H1 (cell line): ENCODE measurements at regions not wholly inside any gene's neighbourhood (a gene's known extent, or its start where the extent isn't known, plus 50 kb on each side); places are given as distances from the start of the nearest gene placed in this dataset.

Experiments
- CTCF ChIA-PET: fragments of 300-600 bp; sonication (Branson Sonifier 250); formaldehyde crosslinking; loops from one replicate; lab custom pipeline; 2021; ENCODE audit not compliant: partially characterized antibody; lab: Charles Lee
- POLR2A ChIA-PET: fragments of 300-600 bp; sonication (Branson Sonifier 250); formaldehyde crosslinking; loops from one replicate; lab custom pipeline; 2021; ENCODE audit warnings: inconsistent platforms; ENCODE audit not compliant: partially characterized antibody; lab: Charles Lee
- DNase-seq, 2 experiments: peaks; one replicate each; pipeline versions ENCODE4 v3.0.0 to v3.0.0-alpha.2; 2010 to 2022; ENCODE audit warnings: low spot score in 2 of 2, low read depth in 1 of 2, mixed read lengths in 1 of 2
- FAIRE-seq: peaks from 2 replicates; lab custom pipeline; 2011; peaks lifted over from hg19 to GRCh38; lab: Jason Lieb, UNC
- H2AFZ ChIP-seq: 2 replicates; pipeline ENCODE4 v1.8.1; 2012; ENCODE audit warnings: low read length, inconsistent platforms
- H2AK5ac ChIP-seq: 2 replicates; pipeline ENCODE4 v1.6.1; 2013; ENCODE audit warnings: low read depth, low read length
- H2BK120ac ChIP-seq: replicated peaks from 2 replicates; pipeline ENCODE3; 2013; ENCODE audit warnings: low read depth, low read length, inconsistent platforms
- H2BK12ac ChIP-seq: 2 replicates; pipeline ENCODE4 v1.6.1; 2013; ENCODE audit warnings: low read depth, low read length
- H2BK15ac ChIP-seq: 2 replicates; pipeline ENCODE4 v1.6.1; 2013; ENCODE audit warnings: low read length
- H2BK20ac ChIP-seq: 2 replicates; pipeline ENCODE4 v1.6.1; 2013; ENCODE audit warnings: low read length
- H2BK5ac ChIP-seq: 2 replicates; pipeline ENCODE4 v1.6.1; 2013; ENCODE audit warnings: low read depth, low read length
- H3K14ac ChIP-seq: 2 replicates; pipeline ENCODE4 v1.6.1; 2013; ENCODE audit warnings: inconsistent platforms; ENCODE audit not compliant: insufficient read length
- H3K18ac ChIP-seq: 2 replicates; pipeline ENCODE4 v1.6.1; 2013; ENCODE audit warnings: low read length; ENCODE audit errors: extremely low read depth
- H3K23ac ChIP-seq: 2 replicates; pipeline ENCODE4 v1.6.1; 2013; ENCODE audit warnings: inconsistent platforms; ENCODE audit not compliant: insufficient read length
- H3K23me2 ChIP-seq: 2 replicates; pipeline ENCODE4 v1.6.1; 2013; ENCODE audit warnings: low read depth, low read length
- H3K27ac ChIP-seq: 2 replicates; pipeline ENCODE4 v1.6.1; 2011; ENCODE audit warnings: low read depth, low read length, inconsistent platforms
- H3K27me3 ChIP-seq, 4 experiments: replicated peaks in 1 of 4; 1 replicate in 1 of 4; 2 replicates in 3 of 4; pipeline versions ENCODE4 v1.6.1 to v1.8.1; 2011 to 2013; ENCODE audit warnings: low read length in 3 of 4, mild to moderate bottlenecking in 3 of 4, inconsistent platforms in 2 of 4, mixed read lengths in 2 of 4, moderate library complexity in 1 of 4; ENCODE audit not compliant: control insufficient read depth in 3 of 4, insufficient read depth in 3 of 4; ENCODE audit errors: extremely low read depth in 1 of 4
- H3K36me3 ChIP-seq, 4 experiments: 2 replicates each; pipeline versions ENCODE4 v1.6.1 to v1.8.1; 2011 to 2013; ENCODE audit warnings: mild to moderate bottlenecking in 4 of 4, low read length in 3 of 4, moderate library complexity in 2 of 4, control low read depth in 1 of 4, inconsistent platforms in 1 of 4; ENCODE audit not compliant: insufficient read depth in 4 of 4, control insufficient read depth in 2 of 4
- H3K4ac ChIP-seq: replicated peaks from 2 replicates; pipeline ENCODE3; 2013; ENCODE audit warnings: low read length, low read depth, mixed read lengths, inconsistent platforms; ENCODE audit not compliant: insufficient read length
- H3K4me1 ChIP-seq, 4 experiments: replicated peaks in 1 of 4; 1 replicate in 1 of 4; 2 replicates in 3 of 4; pipeline versions ENCODE4 v1.6.1 to v1.8.1; 2011 to 2013; ENCODE audit warnings: low read length in 3 of 4, inconsistent platforms in 2 of 4, mixed read lengths in 1 of 4; ENCODE audit not compliant: insufficient read depth in 4 of 4, control insufficient read depth in 3 of 4
- H3K4me2 ChIP-seq, 2 experiments: 2 replicates each; pipeline versions ENCODE4 v1.6.1 to v1.8.1; 2011 to 2013; ENCODE audit warnings: low read depth in 2 of 2, low read length in 2 of 2, control low read depth in 1 of 2, inconsistent platforms in 1 of 2, mild to moderate bottlenecking in 1 of 2; ENCODE audit not compliant: insufficient read depth in 1 of 2
- H3K4me3 ChIP-seq, 4 experiments: fragments of 200-600, 300-600 bp in 1 of 4; sonication (generic), shearing (Covaris generic), sonication (Bioruptor Twin) in 1 of 4; 2 replicates each; pipeline versions ENCODE4 v1.5.1 to v1.8.1; 2011 to 2016; ENCODE audit warnings: low read length in 4 of 4, low read depth in 3 of 4, control low read depth in 2 of 4, inconsistent platforms in 2 of 4, mild to moderate bottlenecking in 2 of 4, mixed read lengths in 1 of 4, moderate library complexity in 1 of 4; ENCODE audit not compliant: insufficient read depth in 2 of 4; ENCODE audit errors: extremely low read depth in 1 of 4
- H3K56ac ChIP-seq: replicated peaks from 2 replicates; pipeline ENCODE3; 2013; ENCODE audit warnings: low read depth, mild to moderate bottlenecking, mixed read lengths, low read length, inconsistent platforms; ENCODE audit not compliant: insufficient read length
- H3K79me1 ChIP-seq: 2 replicates; pipeline ENCODE4 v1.6.1; 2013; ENCODE audit warnings: low read depth, low read length, control low read depth
- H3K79me2 ChIP-seq, 2 experiments: 2 replicates each; pipeline versions ENCODE4 v1.6.1 to v1.8.1; 2012 to 2013; ENCODE audit warnings: low read length in 2 of 2, mild to moderate bottlenecking in 2 of 2, inconsistent platforms in 1 of 2; ENCODE audit not compliant: insufficient read depth in 2 of 2, control insufficient read depth in 1 of 2
- H3K9ac ChIP-seq, 4 experiments: replicated peaks in 1 of 4; 1 replicate in 1 of 4; 2 replicates in 3 of 4; pipeline versions ENCODE4 v1.6.1 to v1.8.1; 2011 to 2013; ENCODE audit warnings: low read depth in 3 of 4, low read length in 3 of 4, control low read depth in 2 of 4, mild to moderate bottlenecking in 2 of 4, moderate library complexity in 2 of 4, inconsistent platforms in 1 of 4; ENCODE audit errors: extremely low read depth in 1 of 4
- H3K9me3 ChIP-seq, 2 experiments: 2 replicates each; pipeline versions ENCODE4 v1.6.1 to v1.8.1; 2012 to 2013; ENCODE audit warnings: mild to moderate bottlenecking in 2 of 2, moderate library complexity in 2 of 2, control low read depth in 1 of 2, inconsistent platforms in 1 of 2, low read depth in 1 of 2, low read length in 1 of 2, mixed read lengths in 1 of 2; ENCODE audit not compliant: insufficient read depth in 2 of 2
- H4K20me1 ChIP-seq, 2 experiments: replicated peaks in 1 of 2; 2 replicates each; pipeline versions ENCODE3 to v1.8.1; 2011 to 2013; ENCODE audit warnings: inconsistent platforms in 2 of 2, low read length in 2 of 2, mild to moderate bottlenecking in 1 of 2; ENCODE audit not compliant: insufficient read depth in 2 of 2, control insufficient read depth in 1 of 2
- H4K5ac ChIP-seq: 2 replicates; pipeline ENCODE4 v1.6.1; 2013; ENCODE audit warnings: low read length, low read depth, mixed read lengths, inconsistent platforms; ENCODE audit not compliant: insufficient read length
- H4K8ac ChIP-seq: 2 replicates; pipeline ENCODE4 v1.8.0; 2013; ENCODE audit warnings: mild to moderate bottlenecking, moderate library complexity, low read length, inconsistent platforms; ENCODE audit not compliant: insufficient read depth; ENCODE audit errors: extremely low read depth
- H4K91ac ChIP-seq: replicated peaks from 2 replicates; pipeline ENCODE3; 2013; ENCODE audit warnings: low read length, mixed read lengths, inconsistent platforms; ENCODE audit not compliant: insufficient read length
- CREB1 ChIP-seq: IDR thresholded peaks from 2 replicates; pipeline ENCODE4 v1.6.1; 2012; ENCODE audit warnings: inconsistent platforms
- EGR1 ChIP-seq: IDR thresholded peaks from 2 replicates; pipeline ENCODE4 v1.6.1; 2011; ENCODE audit warnings: low read depth, low read length, borderline replicate concordance
- EP300 ChIP-seq, 2 experiments: IDR thresholded peaks; 1 replicate in 1 of 2; 2 replicates in 1 of 2; pipeline ENCODE4 v1.6.1; 2011 to 2012; ENCODE audit warnings: low read depth in 2 of 2, low read length in 2 of 2, mild to moderate bottlenecking in 2 of 2, borderline replicate concordance in 1 of 2, inconsistent platforms in 1 of 2, moderate library complexity in 1 of 2
- FOSL1 ChIP-seq: IDR thresholded peaks from 2 replicates; pipeline ENCODE4 v1.6.1; 2011; ENCODE audit warnings: mild to moderate bottlenecking, low read depth, low read length, moderate library complexity; ENCODE audit not compliant: insufficient read depth
- HDAC6 ChIP-seq: IDR thresholded peaks from one replicate; pipeline ENCODE4 v1.7.1; 2012; ENCODE audit warnings: low read depth, mild to moderate bottlenecking, inconsistent platforms, low read length, moderate library complexity
- JUND ChIP-seq: IDR thresholded peaks from 2 replicates; pipeline ENCODE4 v1.6.1; 2011; ENCODE audit warnings: mild to moderate bottlenecking, improper control_type of control experiment, low read length
- POLR2A ChIP-seq, 2 experiments: IDR thresholded peaks; 1 replicate in 1 of 2; 2 replicates in 1 of 2; pipeline ENCODE4 v1.6.1; 2011; ENCODE audit warnings: low read depth in 2 of 2, low read length in 2 of 2, mild to moderate bottlenecking in 2 of 2; ENCODE audit errors: control extremely low read depth in 1 of 2
- SIX5 ChIP-seq: IDR thresholded peaks from 2 replicates; pipeline ENCODE4 v1.6.1; 2011; ENCODE audit warnings: mild to moderate bottlenecking, low read depth, low read length
- TBP ChIP-seq: IDR thresholded peaks from 2 replicates; pipeline ENCODE4 v1.6.1; 2011; ENCODE audit warnings: low read depth, low read length, improper control_type of control experiment
- WGBS, 2 experiments: shearing (Covaris generic) in 1 of 2; methylation state at CpG; one replicate each; pipeline versions ENCODE4 v1.1.6 to v1.1.7; 2013 to 2015; ENCODE audit warnings: low lambda C conversion rate in 2 of 2, mixed read lengths in 2 of 2, inconsistent platforms in 1 of 2, low coverage in 1 of 2, missing lambda C conversion rate in 1 of 2; ENCODE audit not compliant: insufficient replicate concordance in 2 of 2, insufficient coverage in 1 of 2, insufficient read length in 1 of 2; ENCODE audit errors: extremely low coverage in 1 of 2, missing lambda C conversion rate in 1 of 2; 5-methylcytosine and 5-hydroxymethylcytosine counted together

DNA sequence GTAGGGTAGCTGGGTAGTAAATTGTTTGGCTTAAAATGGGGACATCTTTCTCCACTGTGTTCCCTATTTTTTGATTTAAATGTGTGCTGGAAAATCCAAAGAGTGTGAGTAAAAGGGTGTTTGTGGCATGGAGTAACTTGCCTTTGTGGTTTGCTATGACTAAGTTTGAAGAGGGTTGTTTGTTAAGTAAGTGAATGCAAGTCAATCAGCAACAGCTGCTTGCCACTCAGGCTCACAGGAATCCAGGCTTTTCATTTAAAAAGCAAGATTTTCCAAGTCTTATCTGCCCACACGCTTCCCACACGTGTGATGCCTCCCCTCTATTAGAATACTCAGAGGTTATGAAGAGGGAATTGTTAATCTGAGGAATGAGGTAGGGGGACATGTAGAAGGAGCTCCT lies 847.7 kb upstream of the RBFOX1 start:
- DNase-seq (no peak), FAIRE-seq (no peak)
- Histone ChIP-seq H4K5ac (no peak overlapping the region), H2AK5ac (no peak overlapping the region), H4K8ac (no peak overlapping the region), H2AFZ (no peak overlapping the region), H3K4me3 (no peak overlapping the region), H3K27ac (no peak overlapping the region), H3K4me1 (peaks cover 0 to 3% (median 1%) of the 10 kb centered on the region in 4 experiments; a peak in 1 of 7 replicates), H3K9me3 (no peaks in the 10 kb centered on the region), H3K56ac (no peak overlapping the region), H3K36me3 (no peaks in the 10 kb centered on the region), H3K79me2 (no peaks in the 10 kb centered on the region), H3K9ac (no peak overlapping the region), H2BK5ac (no peak overlapping the region), H3K23ac (no peak overlapping the region), H3K27me3 (peaks cover 0 to 20% (median 15%) of the 10 kb centered on the region in 4 experiments; a peak in 6 of 7 replicates), H3K4ac (no peak overlapping the region), H2BK12ac (no peak overlapping the region), H2BK15ac (no peak overlapping the region), H3K23me2 (peaks cover 3% of the 10 kb centered on the region; the same call in 1 of the 2 replicates), H3K79me1 (no peaks in the 10 kb centered on the region), H3K14ac (no peak overlapping the region), H2BK120ac (no peak overlapping the region), H4K91ac (no peak overlapping the region), H4K20me1 (no peaks in the 10 kb centered on the region), H3K18ac (no peak overlapping the region), H2BK20ac (no peak overlapping the region), H3K4me2 (no peak overlapping the region; a peak in 1 of 4 replicates)
- TF ChIP-seq CREB1 (no peak), SIX5 (no peak), POLR2A (IDR thresholded peaks at IDR 0.05; ENCODE audit: control extremely low read depth in 1 of 2, low read depth in 2 of 2, low read length in 2 of 2) (no peak), HDAC6 (no peak), EGR1 (no peak), EP300 (IDR thresholded peaks at IDR 0.05; ENCODE audit: borderline replicate concordance in 1 of 2, low read depth in 2 of 2, low read length in 2 of 2) (no peak), TBP (no peak), JUND (no peak), FOSL1 (no peak)
- CTCF ChIA-PET, result interaction anchor here (1.3 kb wide), 1 partner anchor 89 kb away, joined by 3 read pairs; no protein-coding TSS in a partner anchor
- WGBS, 2 experiments, result 50% methylated on average over 2 of the region's 2 CpGs; no CpG with 5 or more reads in 1 of the 2 experiments
- POLR2A ChIA-PET, result interaction anchor here (0.8 kb wide), 1 partner anchor 10 kb away, joined by 4 read pairs; no protein-coding TSS in a partner anchor
